Osteoblast (primary cell): ENCODE measurements at regions not wholly inside any gene's neighbourhood (a gene's known extent, or its start where the extent isn't known, plus 50 kb on each side); places are given as distances from the start of the nearest gene placed in this dataset.

ENCODE experiments used
- DNase-seq: peaks from one replicate; pipeline ENCODE4 v3.0.0; 2011; ENCODE audit warnings: low spot score, mixed read lengths; ENCODE audit not compliant: insufficient read length; ENCODE audit errors: missing footprints
- H2AFZ ChIP-seq: 2 replicates; pipeline ENCODE4 v1.6.0; 2011; ENCODE audit warnings: mild to moderate bottlenecking, low read length
- H3K27ac ChIP-seq: 2 replicates; pipeline ENCODE4 v1.5.1; 2011; ENCODE audit warnings: mild to moderate bottlenecking, low read depth, low read length, moderate library complexity
- H3K27me3 ChIP-seq: 2 replicates; pipeline ENCODE4 v1.6.0; 2012; ENCODE audit warnings: mild to moderate bottlenecking, control low read depth, inconsistent platforms, low read length, moderate library complexity; ENCODE audit not compliant: insufficient read depth
- H3K36me3 ChIP-seq: 2 replicates; pipeline ENCODE4 v1.5.1; 2011; ENCODE audit warnings: mild to moderate bottlenecking, low read length, control low read depth, moderate library complexity; ENCODE audit not compliant: insufficient read depth
- H3K4me1 ChIP-seq: 2 replicates; pipeline ENCODE4 v1.5.1; 2011; ENCODE audit warnings: mild to moderate bottlenecking, low read length, control low read depth, moderate library complexity; ENCODE audit not compliant: insufficient read depth
- H3K4me2 ChIP-seq: 2 replicates; pipeline ENCODE4 v1.6.0; 2011; ENCODE audit warnings: mild to moderate bottlenecking, low read length; ENCODE audit not compliant: insufficient read depth
- H3K4me3 ChIP-seq: fragments of 200-600 bp; sonication (generic); 3 replicates; pipeline ENCODE4 v1.5.1; 2012; ENCODE audit warnings: mild to moderate bottlenecking, low read length, inconsistent platforms; ENCODE audit not compliant: insufficient read depth
- H3K79me2 ChIP-seq: 2 replicates; pipeline ENCODE4 v1.6.0; 2012; ENCODE audit warnings: mild to moderate bottlenecking, low read length, control low read depth, inconsistent platforms; ENCODE audit not compliant: insufficient read depth
- H3K9me3 ChIP-seq: 2 replicates; pipeline ENCODE4 v1.5.1; 2011; ENCODE audit warnings: low read depth, low read length, control low read depth
- H4K20me1 ChIP-seq: 2 replicates; pipeline ENCODE4 v1.6.0; 2012; ENCODE audit warnings: mild to moderate bottlenecking, low read length, control low read depth; ENCODE audit not compliant: insufficient read depth
- TF ChIP-seq, protein P1 (sequence below): IDR thresholded peaks from 2 replicates; pipeline ENCODE4 v1.5.1; 2011; ENCODE audit warnings: mild to moderate bottlenecking, low read depth, low read length, moderate library complexity; ENCODE audit errors: extremely low read depth

- Histone ChIP-seq H3K36me3 (no peaks in the 10 kb centered on the region), H3K9me3 (peaks cover 7% of the 10 kb centered on the region), H4K20me1 (no peaks in the 10 kb centered on the region), H3K27me3 (no peaks in the 10 kb centered on the region), H3K4me2 (no peak overlapping the region), H3K4me3 (no peak overlapping the region), H2AFZ (no peak overlapping the region), H3K4me1 (no peaks in the 10 kb centered on the region), H3K27ac (no peak overlapping the region), H3K79me2 (no peaks in the 10 kb centered on the region)
- TF ChIP-seq, protein P1, sequence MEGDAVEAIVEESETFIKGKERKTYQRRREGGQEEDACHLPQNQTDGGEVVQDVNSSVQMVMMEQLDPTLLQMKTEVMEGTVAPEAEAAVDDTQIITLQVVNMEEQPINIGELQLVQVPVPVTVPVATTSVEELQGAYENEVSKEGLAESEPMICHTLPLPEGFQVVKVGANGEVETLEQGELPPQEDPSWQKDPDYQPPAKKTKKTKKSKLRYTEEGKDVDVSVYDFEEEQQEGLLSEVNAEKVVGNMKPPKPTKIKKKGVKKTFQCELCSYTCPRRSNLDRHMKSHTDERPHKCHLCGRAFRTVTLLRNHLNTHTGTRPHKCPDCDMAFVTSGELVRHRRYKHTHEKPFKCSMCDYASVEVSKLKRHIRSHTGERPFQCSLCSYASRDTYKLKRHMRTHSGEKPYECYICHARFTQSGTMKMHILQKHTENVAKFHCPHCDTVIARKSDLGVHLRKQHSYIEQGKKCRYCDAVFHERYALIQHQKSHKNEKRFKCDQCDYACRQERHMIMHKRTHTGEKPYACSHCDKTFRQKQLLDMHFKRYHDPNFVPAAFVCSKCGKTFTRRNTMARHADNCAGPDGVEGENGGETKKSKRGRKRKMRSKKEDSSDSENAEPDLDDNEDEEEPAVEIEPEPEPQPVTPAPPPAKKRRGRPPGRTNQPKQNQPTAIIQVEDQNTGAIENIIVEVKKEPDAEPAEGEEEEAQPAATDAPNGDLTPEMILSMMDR, result no peak
- DNase-seq, result no peak
Measured at GRCh38 chr7:118777308-118777707, 552.8 kb downstream of the ANKRD7 start.

DNA sequence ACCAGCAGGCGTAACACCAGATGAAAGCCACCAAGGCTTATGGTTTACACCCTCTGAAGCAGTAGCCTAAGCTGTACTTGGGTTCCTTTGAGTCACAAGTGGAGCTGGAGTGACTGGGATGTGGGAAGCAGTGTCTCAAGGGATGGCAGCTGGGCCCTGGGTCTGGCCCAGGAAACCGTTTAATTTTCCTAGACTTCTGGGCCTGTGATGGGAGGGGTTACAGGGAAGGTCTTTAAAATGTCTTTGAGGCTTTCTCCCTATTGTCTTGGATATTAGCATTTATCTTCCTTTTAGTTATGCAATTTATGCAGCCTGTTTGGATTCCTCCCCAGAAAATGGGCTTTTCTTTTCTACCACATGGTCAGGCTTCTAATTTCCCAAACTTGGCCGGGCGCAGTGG, 568.2 kb downstream of the ANKRD7 start:
- Histone ChIP-seq H2AFZ (no peak overlapping the region), H3K9me3 (peaks cover 3% of the 10 kb centered on the region), H3K4me1 (no peaks in the 10 kb centered on the region), H3K4me2 (no peak overlapping the region), H3K27me3 (no peaks in the 10 kb centered on the region), H3K79me2 (no peaks in the 10 kb centered on the region), H3K27ac (no peak overlapping the region), H4K20me1 (no peaks in the 10 kb centered on the region), H3K36me3 (no peaks in the 10 kb centered on the region), H3K4me3 (no peak overlapping the region)
- TF ChIP-seq, protein P1, result no peak
- DNase-seq, result no peak

DNA sequence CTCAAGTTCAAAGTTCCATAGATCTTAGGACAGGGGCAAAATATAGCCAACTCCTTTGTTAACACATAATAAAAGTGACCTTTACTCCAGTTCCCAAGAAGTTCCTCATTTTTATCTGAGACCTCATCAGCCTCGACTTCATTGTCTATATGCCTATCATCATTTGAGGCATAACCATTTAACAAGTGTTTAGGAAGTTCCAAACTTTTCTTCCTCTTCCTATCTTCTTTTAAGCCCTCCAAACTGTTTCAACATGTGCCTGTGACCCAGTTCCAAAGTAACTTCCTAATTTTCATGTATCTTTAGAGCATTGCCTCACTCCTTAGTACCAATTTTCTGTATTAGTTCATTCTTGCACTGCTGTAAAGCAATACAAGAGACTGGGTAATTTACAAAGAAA, 569.1 kb downstream of the ANKRD7 start:
- Histone ChIP-seq H4K20me1 (no peaks in the 10 kb centered on the region), H3K79me2 (no peaks in the 10 kb centered on the region), H3K9me3 (peaks cover 3% of the 10 kb centered on the region), H3K36me3 (no peaks in the 10 kb centered on the region), H3K27ac (no peak overlapping the region), H3K4me1 (no peaks in the 10 kb centered on the region), H2AFZ (no peak overlapping the region), H3K4me2 (no peak overlapping the region), H3K4me3 (no peak overlapping the region), H3K27me3 (no peaks in the 10 kb centered on the region)
- TF ChIP-seq, protein P1, result no peak
- no peak for DNase-seq

- H3K27me3 ChIP-seq, result no peaks in the 10 kb centered on the region
- no peaks in the 10 kb centered on the region for H3K79me2 ChIP-seq
- no peak overlapping the region for H3K4me3 ChIP-seq
- H3K9me3 ChIP-seq, result peaks cover 3% of the 10 kb centered on the region
- TF ChIP-seq, protein P1, result no peak
- H3K36me3 ChIP-seq, result no peaks in the 10 kb centered on the region
- H3K4me2 ChIP-seq, result no peak overlapping the region
- no peaks in the 10 kb centered on the region for H3K4me1 ChIP-seq
- H4K20me1 ChIP-seq, result no peaks in the 10 kb centered on the region
- H2AFZ ChIP-seq, result no peak overlapping the region
- no peak for DNase-seq
- no peak overlapping the region for H3K27ac ChIP-seq
Measured at GRCh38 chr7:118794419-118794818, 569.9 kb downstream of the ANKRD7 start.
